Naive B cell (primary cell): ENCODE measurements at regions not wholly inside any gene's neighbourhood (a gene's known extent, or its start where the extent isn't known, plus 50 kb on each side); places are given as distances from the start of the nearest gene placed in this dataset.

Source experiments
- ATAC-seq, 2 donors: fragments of 150-1000 bp; cut with Tn5 transposase; 2 replicates each; pipeline ENCODE4 v1.10.0; 2021; ENCODE audit warnings: low read depth in 2 of 2, mild to moderate bottlenecking in 2 of 2, moderate library complexity in 2 of 2
- DNase-seq: peaks from one replicate; pipeline ENCODE4 v3.0.0; 2022
- H3K27ac Mint-ChIP-seq, 6 donors: one replicate each; pipeline ENCODE4 v1.8.0; 2020 to 2022; ENCODE audit warnings: mild to moderate bottlenecking in 6 of 6, mixed read lengths in 6 of 6, moderate library complexity in 5 of 6, inconsistent platforms in 2 of 6
- H3K27me3 Mint-ChIP-seq, 3 donors: one replicate each; pipeline ENCODE4 v1.8.0; 2021 to 2022; ENCODE audit warnings: mixed read lengths in 3 of 3, mild to moderate bottlenecking in 1 of 3
- H3K36me3 Mint-ChIP-seq, 2 donors: one replicate each; pipeline ENCODE4 v1.8.0; 2020 to 2022; ENCODE audit warnings: mixed read lengths in 2 of 2, inconsistent platforms in 1 of 2, mild to moderate bottlenecking in 1 of 2
- H3K4me1 Mint-ChIP-seq, 3 donors: one replicate each; pipeline ENCODE4 v1.8.0; 2020 to 2022; ENCODE audit warnings: mixed read lengths in 3 of 3, inconsistent platforms in 1 of 3, mild to moderate bottlenecking in 1 of 3, moderate library complexity in 1 of 3
- H3K4me3 Mint-ChIP-seq, 8 donors: one replicate each; pipeline ENCODE4 v1.8.0; 2020 to 2022; ENCODE audit warnings: mild to moderate bottlenecking in 8 of 8, mixed read lengths in 8 of 8, moderate library complexity in 8 of 8, inconsistent platforms in 2 of 8
- H3K9me3 Mint-ChIP-seq, 7 donors: one replicate each; pipeline ENCODE4 v1.8.0; 2020 to 2022; ENCODE audit warnings: mixed read lengths in 7 of 7, mild to moderate bottlenecking in 5 of 7, inconsistent platforms in 2 of 7, moderate library complexity in 1 of 7

DNA sequence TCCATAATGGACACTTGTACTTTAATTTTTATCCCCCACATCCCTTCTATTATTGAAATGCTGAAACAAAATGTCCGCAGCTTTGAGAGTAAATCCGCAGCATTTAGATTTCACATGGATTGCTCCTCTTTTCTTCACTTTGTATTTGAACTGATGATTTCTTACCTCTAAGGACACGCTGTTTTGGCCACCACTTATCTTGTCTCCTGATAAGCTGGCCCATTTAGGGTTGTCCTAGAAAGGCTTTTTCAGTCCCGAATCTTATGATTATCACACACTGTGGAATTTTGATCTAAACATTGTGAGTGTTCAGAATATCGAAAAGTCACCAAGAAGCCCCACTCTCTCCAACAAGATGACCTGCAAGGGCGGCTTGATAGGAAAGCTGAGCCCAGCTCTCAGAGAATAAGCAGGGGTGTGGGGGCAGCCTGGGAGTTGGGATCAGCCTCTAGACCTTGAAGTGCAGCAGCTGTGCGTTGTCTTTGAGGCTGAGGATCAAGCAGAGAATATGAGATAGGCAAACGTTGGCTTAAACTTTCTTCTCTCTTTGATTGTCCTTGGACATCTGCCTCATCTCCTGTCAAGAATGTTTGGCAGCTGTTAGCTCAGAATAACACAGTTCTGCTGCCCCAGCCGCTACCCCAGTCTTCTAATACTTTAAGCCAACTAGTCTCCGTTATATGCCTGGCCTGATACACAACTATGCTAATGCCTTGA, 399.7 kb upstream of the NR2F2 start:
- H3K27me3 Mint-ChIP-seq: no peaks in the 10 kb centered on the region
- DNase-seq (no peak), ATAC-seq (no peak)
- no peak overlapping the region for H3K27ac Mint-ChIP-seq
- H3K4me1 Mint-ChIP-seq: no peaks in the 10 kb centered on the region
- H3K9me3 Mint-ChIP-seq: peaks cover 0 to 5% (median 0%) of the 10 kb centered on the region in 7 donors
- no peak overlapping the region for H3K4me3 Mint-ChIP-seq
- H3K36me3 Mint-ChIP-seq: no peaks in the 10 kb centered on the region

DNA sequence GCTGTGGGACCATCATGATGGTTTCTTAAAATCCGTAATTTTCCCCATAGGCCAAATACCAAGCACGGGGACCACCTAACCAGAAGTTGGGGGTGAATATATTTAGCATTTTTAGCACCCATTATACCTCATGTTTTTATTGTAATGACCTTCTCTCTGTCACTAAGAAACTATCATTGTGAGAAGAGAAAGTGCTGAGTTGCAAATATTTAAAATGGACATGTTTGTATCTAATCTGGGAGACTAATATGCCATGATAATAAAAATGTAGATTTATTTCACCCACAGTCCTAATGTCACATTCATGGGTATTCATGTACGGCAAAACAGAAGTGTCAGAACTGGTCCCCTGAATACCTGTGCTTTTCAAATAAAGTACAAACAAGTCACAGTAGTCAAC, 398.9 kb upstream of the NR2F2 start:
- Mint-ChIP-seq H3K27ac (no peak overlapping the region), H3K36me3 (no peaks in the 10 kb centered on the region), H3K4me3 (no peak overlapping the region), H3K27me3 (no peaks in the 10 kb centered on the region), H3K9me3 (peaks cover 0 to 5% (median 0%) of the 10 kb centered on the region in 7 donors), H3K4me1 (no peaks in the 10 kb centered on the region)
- ATAC-seq (no peak), DNase-seq (no peak)

DNA sequence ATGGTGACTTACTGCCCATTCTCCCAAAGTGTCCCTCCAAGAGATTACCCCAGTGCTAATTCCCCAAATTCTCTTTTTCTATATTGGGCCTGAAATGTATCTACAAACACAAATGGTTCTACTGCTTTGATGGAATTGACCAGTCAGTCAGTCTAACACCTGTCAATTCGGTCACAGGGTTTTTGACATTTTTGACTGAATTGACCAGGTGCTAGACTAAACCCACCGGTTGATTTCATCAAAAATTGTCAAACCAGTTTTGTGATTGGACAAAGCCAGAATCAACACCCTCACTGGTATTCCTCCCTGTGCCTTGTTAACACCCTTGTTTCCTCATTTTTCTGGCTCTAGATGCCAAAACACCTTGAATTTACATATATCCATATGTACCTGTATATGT, 398.4 kb upstream of the NR2F2 start:
- DNase-seq (no peak), ATAC-seq (no peak)
- Mint-ChIP-seq H3K9me3 (peaks cover 0 to 5% (median 0%) of the 10 kb centered on the region in 7 donors), H3K27me3 (no peaks in the 10 kb centered on the region), H3K4me3 (no peak overlapping the region), H3K4me1 (no peaks in the 10 kb centered on the region), H3K27ac (no peak overlapping the region), H3K36me3 (no peaks in the 10 kb centered on the region)

DNA sequence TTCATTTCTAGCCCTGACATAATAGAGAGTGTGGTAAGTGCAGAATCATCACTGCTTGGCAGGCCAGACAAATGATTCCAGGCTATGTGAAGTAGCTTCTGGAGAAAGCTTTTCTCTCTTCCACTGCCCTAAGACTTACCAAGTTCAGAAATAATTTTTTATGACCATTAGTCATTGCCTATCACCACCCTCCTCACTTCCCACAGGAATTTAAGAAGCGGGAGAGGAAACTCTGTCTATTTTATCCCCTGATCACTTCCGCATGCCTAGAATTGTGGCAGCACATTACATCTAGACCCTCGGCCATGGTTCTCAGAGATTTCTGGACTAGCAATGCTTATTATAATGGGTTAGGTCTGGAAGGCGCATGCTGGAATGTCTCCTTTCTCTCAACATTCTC, 397.8 kb upstream of the NR2F2 start:
- no peak overlapping the region for H3K27ac Mint-ChIP-seq
- no peaks in the 10 kb centered on the region for H3K27me3 Mint-ChIP-seq
- ATAC-seq (no peak), DNase-seq (no peak)
- no peak overlapping the region for H3K4me3 Mint-ChIP-seq
- no peaks in the 10 kb centered on the region for H3K4me1 Mint-ChIP-seq
- H3K9me3 Mint-ChIP-seq: peaks cover 0 to 5% (median 0%) of the 10 kb centered on the region in 7 donors
- H3K36me3 Mint-ChIP-seq: no peaks in the 10 kb centered on the region

DNA sequence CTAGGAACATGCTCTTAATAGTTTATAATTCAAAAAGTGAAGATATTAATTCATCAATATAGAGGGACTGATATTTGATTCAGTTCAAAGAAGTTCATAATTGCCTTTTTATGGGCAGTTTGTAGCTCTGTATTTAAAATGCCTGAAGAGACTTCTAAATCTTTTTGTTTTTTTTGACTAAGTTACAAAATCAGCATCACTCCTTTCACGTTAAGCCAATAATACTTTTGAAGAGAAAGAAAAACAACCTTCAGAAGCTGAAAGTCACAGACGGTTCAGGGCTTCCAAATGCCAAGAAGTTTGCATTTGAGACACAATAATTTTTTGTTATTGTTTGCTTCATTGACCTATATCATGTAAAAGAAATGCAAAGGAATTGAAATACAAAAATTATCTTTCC, 394.6 kb upstream of the NR2F2 start:
- no peak overlapping the region for H3K27ac Mint-ChIP-seq
- ATAC-seq: no peak
- H3K4me3 Mint-ChIP-seq: no peak overlapping the region
- no peaks in the 10 kb centered on the region for H3K27me3 Mint-ChIP-seq
- peaks cover 0 to 8% (median 2%) of the 10 kb centered on the region in 7 donors for H3K9me3 Mint-ChIP-seq
- H3K36me3 Mint-ChIP-seq: no peaks in the 10 kb centered on the region
- no peaks in the 10 kb centered on the region for H3K4me1 Mint-ChIP-seq
- DNase-seq: no peak

DNA sequence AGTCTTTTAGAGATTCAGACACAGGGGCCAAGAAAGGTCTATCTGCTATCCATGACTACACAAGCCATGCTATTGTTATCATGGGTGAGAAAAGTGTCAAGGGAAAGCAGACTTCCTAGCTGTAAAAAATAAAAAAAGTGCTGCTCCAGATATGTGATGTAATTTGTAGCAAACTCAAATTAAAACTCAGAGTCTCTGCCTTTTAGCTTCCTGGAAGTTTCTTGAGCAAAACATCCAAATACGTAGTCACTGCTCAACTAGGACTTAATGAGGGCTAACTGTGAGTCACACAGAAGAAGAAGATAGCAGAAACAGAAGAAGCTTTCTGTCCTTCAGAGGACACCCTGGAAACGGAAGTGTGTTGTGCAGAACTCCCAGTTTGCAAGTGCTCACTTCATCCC, 393.4 kb upstream of the NR2F2 start:
- no peak overlapping the region for H3K4me3 Mint-ChIP-seq
- H3K9me3 Mint-ChIP-seq: peaks cover 0 to 9% (median 3%) of the 10 kb centered on the region in 7 donors
- no peak for ATAC-seq
- no peaks in the 10 kb centered on the region for H3K36me3 Mint-ChIP-seq
- no peaks in the 10 kb centered on the region for H3K4me1 Mint-ChIP-seq
- no peaks in the 10 kb centered on the region for H3K27me3 Mint-ChIP-seq
- DNase-seq: no peak
- no peak overlapping the region for H3K27ac Mint-ChIP-seq

DNA sequence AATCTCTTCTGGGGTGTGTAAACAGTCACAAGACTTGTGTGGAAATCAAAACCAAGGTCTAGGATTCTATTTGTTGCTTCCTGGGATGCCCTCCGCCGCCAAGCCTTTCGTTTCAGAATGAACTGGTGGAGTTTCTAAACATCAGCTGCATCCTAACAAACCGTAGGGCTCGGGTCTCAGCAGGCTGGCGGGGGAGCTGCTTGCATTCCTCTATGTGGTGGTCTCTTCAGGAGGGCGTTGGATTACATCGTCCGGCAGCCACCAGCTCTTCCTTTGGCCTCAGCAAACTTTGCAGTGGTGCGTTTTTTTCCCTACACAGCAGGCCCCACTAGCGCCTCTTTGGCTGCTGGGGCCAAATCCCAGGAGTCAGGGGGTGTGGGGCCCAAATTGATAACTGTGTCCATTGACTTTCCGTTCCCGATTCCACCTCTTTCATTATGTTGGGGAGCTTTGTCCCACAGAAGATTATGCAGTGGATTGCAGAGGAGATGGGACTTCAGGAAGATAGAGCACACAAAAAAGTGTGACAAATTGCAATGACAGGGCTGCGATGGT, 390.0 kb upstream of the NR2F2 start:
- DNase-seq (no peak), ATAC-seq (no peak)
- Mint-ChIP-seq H3K4me1 (no peaks in the 10 kb centered on the region), H3K36me3 (no peaks in the 10 kb centered on the region), H3K27me3 (peaks cover 0 to 4% (median 0%) of the 10 kb centered on the region in 3 donors), H3K9me3 (peaks cover 0 to 16% (median 0%) of the 10 kb centered on the region in 7 donors), H3K27ac (no peak overlapping the region), H3K4me3 (no peak overlapping the region)

DNA sequence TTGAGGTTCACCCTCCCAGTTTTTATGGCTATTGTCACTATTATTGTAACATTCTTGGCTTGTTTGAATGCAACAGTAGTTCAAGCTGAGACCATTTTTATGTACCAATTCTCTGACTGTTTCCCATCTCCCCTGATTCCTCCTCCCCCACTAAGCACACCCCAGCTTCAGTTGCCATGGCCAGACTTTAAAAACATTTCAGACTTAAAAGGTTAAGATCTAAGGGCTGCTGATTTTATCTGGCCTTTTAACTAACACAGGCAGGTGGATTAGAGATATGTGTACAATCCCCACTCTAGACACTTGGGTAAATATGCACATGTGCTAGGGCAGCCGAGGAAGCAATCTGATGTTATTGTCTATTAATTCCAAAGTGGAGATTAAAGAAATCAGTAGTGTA, 386.3 kb upstream of the NR2F2 start:
- H3K9me3 Mint-ChIP-seq: peaks cover 0 to 17% (median 0%) of the 10 kb centered on the region in 7 donors
- peaks cover 0 to 5% (median 0%) of the 10 kb centered on the region in 3 donors for H3K27me3 Mint-ChIP-seq
- ATAC-seq: no peak
- H3K36me3 Mint-ChIP-seq: no peaks in the 10 kb centered on the region
- no peaks in the 10 kb centered on the region for H3K4me1 Mint-ChIP-seq
- H3K27ac Mint-ChIP-seq: no peak overlapping the region
- H3K4me3 Mint-ChIP-seq: no peak overlapping the region
- DNase-seq: no peak

DNA sequence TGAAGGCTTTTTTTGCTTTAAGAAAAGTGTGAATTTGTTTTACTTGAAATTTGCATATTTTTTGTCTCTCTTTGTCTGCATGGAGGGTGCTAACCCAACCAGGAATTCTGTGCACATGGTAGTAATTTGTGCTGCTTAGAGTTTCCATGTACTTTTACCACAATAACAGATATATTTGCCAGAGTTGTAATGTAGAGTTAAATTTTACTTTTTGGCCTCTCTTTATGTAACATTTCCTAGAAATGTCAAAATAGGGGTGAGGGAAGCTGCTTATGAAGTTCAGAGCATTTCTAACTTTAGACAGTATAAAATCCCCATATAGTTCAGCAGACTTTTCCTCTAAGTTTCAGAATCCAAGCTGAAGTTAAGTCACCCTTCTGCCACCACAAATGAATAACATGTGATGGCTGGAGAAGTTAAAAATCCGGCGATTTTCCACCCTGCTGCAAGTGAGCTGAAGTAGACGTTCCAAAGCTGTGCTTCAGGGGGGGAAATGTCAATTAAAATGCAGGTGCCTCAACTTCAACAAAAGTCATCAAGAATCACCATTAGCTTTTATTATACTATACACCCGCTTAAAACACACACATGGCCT, 385.7 kb upstream of the NR2F2 start:
- peaks cover 0 to 17% (median 0%) of the 10 kb centered on the region in 7 donors for H3K9me3 Mint-ChIP-seq
- no peaks in the 10 kb centered on the region for H3K4me1 Mint-ChIP-seq
- DNase-seq (no peak), ATAC-seq (no peak)
- H3K36me3 Mint-ChIP-seq: no peaks in the 10 kb centered on the region
- peaks cover 0 to 5% (median 0%) of the 10 kb centered on the region in 3 donors for H3K27me3 Mint-ChIP-seq
- H3K4me3 Mint-ChIP-seq: no peak overlapping the region
- H3K27ac Mint-ChIP-seq: no peak overlapping the region

DNA sequence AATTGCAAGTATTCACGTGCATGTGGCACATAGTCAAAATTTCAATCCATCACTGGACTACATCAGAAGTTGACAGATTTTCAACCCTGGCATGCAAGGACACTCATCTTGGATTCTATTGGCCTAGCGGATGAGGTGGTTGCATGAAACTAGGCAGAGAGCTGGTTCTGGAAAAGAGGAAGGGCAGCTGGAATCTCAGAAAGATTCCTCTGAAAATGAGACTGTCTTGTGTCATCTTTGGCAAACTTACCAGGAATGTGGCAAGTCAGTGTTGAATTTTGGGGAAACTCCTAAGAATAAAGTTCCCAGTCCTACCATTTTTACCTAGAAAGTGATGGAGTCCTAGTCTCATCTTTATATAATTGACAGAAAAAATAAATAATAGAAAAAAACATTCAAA, 384.3 kb upstream of the NR2F2 start:
- no peaks in the 10 kb centered on the region for H3K36me3 Mint-ChIP-seq
- peaks cover 0 to 5% (median 0%) of the 10 kb centered on the region in 3 donors for H3K27me3 Mint-ChIP-seq
- no peak overlapping the region for H3K4me3 Mint-ChIP-seq
- H3K27ac Mint-ChIP-seq: no peak overlapping the region
- H3K9me3 Mint-ChIP-seq: peaks cover 0 to 14% (median 0%) of the 10 kb centered on the region in 7 donors
- ATAC-seq: no peak
- no peak for DNase-seq
- H3K4me1 Mint-ChIP-seq: no peaks in the 10 kb centered on the region

DNA sequence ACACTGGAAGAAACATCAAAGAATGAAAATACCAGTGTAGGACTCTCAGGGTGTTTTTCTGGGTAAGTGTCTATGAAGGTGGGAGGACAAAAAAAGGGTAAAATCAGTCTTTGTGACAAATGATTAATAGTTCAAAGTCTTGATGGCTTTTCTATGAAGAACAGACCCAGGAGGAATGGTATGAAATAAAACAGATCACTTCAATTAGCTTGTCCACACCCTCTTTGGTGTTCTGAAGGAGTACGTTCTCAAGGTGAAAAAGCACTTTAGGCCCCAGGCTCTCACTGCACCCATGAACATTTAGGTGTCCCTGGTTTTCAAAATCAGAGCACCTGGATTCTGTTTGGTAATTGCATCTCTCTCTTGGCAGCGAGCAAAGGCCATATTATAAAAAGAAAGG, 383.6 kb upstream of the NR2F2 start:
- H3K4me1 Mint-ChIP-seq: no peaks in the 10 kb centered on the region
- H3K9me3 Mint-ChIP-seq: peaks cover 0 to 14% (median under 1%) of the 10 kb centered on the region in 7 donors
- H3K4me3 Mint-ChIP-seq: no peak overlapping the region
- no peak for DNase-seq
- no peak overlapping the region for H3K27ac Mint-ChIP-seq
- H3K27me3 Mint-ChIP-seq: peaks cover 0 to 5% (median 0%) of the 10 kb centered on the region in 3 donors
- ATAC-seq: no peak
- H3K36me3 Mint-ChIP-seq: no peaks in the 10 kb centered on the region

DNA sequence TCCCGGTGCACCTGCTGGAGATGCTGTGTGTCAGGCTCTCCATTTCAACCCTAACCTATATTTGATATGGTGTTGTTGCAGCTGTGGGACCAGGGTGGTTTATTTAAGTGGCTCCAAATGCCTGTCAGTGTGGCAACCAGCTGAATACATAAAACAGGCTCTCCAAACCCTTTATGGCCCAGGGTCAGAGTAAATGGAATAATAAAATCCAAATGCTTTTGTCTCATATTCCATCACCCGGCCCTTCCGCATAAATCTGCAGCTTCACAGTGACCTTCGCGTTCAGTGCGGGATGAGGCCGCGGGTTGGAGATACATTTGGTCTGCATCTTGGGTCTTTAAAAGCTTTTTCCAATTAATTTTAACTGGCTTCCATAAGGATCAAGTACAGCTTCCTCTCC, 382.1 kb upstream of the NR2F2 start:
- no peak for ATAC-seq
- no peak overlapping the region for H3K27ac Mint-ChIP-seq
- H3K27me3 Mint-ChIP-seq: peaks cover 0 to 5% (median 0%) of the 10 kb centered on the region in 3 donors
- H3K4me1 Mint-ChIP-seq: no peaks in the 10 kb centered on the region
- no peak for DNase-seq
- peaks cover 0 to 9% (median 3%) of the 10 kb centered on the region in 7 donors for H3K9me3 Mint-ChIP-seq
- no peak overlapping the region for H3K4me3 Mint-ChIP-seq
- no peaks in the 10 kb centered on the region for H3K36me3 Mint-ChIP-seq

DNA sequence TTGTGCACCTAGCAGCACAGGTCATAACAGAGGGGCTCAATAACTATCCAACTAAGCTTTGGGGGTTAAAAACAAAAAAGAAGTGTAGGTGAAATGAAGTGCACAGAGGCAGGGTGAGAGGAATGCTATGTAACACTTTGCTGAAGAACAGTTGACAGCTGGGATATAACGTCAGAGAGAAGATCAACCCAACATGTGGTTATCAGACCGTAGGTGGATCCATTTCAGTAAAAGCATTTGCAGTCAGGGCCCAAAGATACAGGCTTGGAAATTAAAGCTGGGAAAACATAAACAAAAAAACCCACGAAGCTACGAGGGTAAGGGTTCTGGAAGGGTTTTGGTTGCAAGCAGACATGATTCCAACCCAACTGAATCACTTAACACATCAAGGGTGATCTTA, 377.5 kb upstream of the NR2F2 start:
- no peak overlapping the region for H3K27ac Mint-ChIP-seq
- H3K4me3 Mint-ChIP-seq: no peak overlapping the region
- no peak for DNase-seq
- peaks cover 0 to 5% (median 4%) of the 10 kb centered on the region in 7 donors for H3K9me3 Mint-ChIP-seq
- ATAC-seq: no peak
- no peaks in the 10 kb centered on the region for H3K36me3 Mint-ChIP-seq
- no peaks in the 10 kb centered on the region for H3K27me3 Mint-ChIP-seq
- no peaks in the 10 kb centered on the region for H3K4me1 Mint-ChIP-seq

DNA sequence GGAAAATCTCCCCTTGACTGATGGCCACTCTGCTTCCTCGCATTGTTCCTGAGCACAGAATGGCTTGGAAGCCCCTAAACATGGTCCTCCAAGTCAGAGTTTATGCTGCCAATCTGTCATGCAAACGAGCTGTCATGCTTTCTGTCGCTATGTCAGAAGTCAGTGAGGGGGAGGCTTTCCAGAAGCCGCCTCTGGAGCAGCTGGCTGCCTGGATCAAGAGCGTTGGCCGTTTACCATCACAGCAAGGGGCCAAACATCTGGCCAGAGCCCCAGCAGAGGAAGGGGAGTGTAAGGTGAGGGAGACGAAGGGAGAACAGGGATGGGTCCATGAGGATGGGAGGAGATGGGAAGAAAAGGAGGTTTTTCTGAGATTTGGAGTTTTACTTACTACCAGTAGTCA, 372.6 kb upstream of the NR2F2 start:
- Mint-ChIP-seq H3K36me3 (no peaks in the 10 kb centered on the region), H3K27me3 (no peaks in the 10 kb centered on the region), H3K4me1 (no peaks in the 10 kb centered on the region), H3K9me3 (peaks cover 3 to 21% (median 12%) of the 10 kb centered on the region in 7 donors), H3K27ac (peak overlapping the region in 1 of 6 donors; percentile 25), H3K4me3 (no peak overlapping the region)
- DNase-seq (no peak), ATAC-seq (no peak)
